WERI-Rb-1 (cell line): ENCODE measurements at regions not wholly inside any gene's neighbourhood (a gene's known extent, or its start where the extent isn't known, plus 50 kb on each side); places are given as distances from the start of the nearest gene placed in this dataset.
"Not testable (repeated sequence)": the region's sequence is repeated elsewhere in the genome, so short reads cannot be mapped to it uniquely, and the experiment has no call there.

Experiments used
- DNase-seq: peaks from one replicate; pipeline ENCODE4 v3.0.0-alpha.2; 2020
- H3K27ac ChIP-seq: fragments of 250-450 bp; sonication (Bioruptor Pico); 2 replicates; pipeline ENCODE4 v1.5.1; 2020; ENCODE audit warnings: mild to moderate bottlenecking, moderate library complexity
- H3K27me3 ChIP-seq: fragments of 250-450 bp; sonication (Bioruptor Pico); 2 replicates; pipeline ENCODE4 v1.5.1; 2021; ENCODE audit warnings: mild to moderate bottlenecking, low read depth, moderate library complexity; ENCODE audit not compliant: insufficient read depth, severe bottlenecking
- H3K36me3 ChIP-seq: fragments of 250-450 bp; sonication (Bioruptor Pico); 2 replicates; pipeline ENCODE4 v1.5.1; 2020; ENCODE audit warnings: mild to moderate bottlenecking, moderate library complexity
- H3K4me3 ChIP-seq: 2 replicates; pipeline ENCODE4 v1.5.1; 2011; ENCODE audit warnings: low read depth, mild to moderate bottlenecking, control low read depth, low read length
- H3K9me3 ChIP-seq: fragments of 250-450 bp; sonication (Bioruptor Pico); 2 replicates; pipeline ENCODE4 v1.5.1; 2021; ENCODE audit warnings: mild to moderate bottlenecking, moderate library complexity; ENCODE audit not compliant: severe bottlenecking
- CTCF ChIP-seq: IDR thresholded peaks from 2 replicates; pipeline ENCODE4 v1.5.1; 2011; ENCODE audit warnings: low read depth, mild to moderate bottlenecking, control low read depth, inconsistent platforms, low read length

DNA sequence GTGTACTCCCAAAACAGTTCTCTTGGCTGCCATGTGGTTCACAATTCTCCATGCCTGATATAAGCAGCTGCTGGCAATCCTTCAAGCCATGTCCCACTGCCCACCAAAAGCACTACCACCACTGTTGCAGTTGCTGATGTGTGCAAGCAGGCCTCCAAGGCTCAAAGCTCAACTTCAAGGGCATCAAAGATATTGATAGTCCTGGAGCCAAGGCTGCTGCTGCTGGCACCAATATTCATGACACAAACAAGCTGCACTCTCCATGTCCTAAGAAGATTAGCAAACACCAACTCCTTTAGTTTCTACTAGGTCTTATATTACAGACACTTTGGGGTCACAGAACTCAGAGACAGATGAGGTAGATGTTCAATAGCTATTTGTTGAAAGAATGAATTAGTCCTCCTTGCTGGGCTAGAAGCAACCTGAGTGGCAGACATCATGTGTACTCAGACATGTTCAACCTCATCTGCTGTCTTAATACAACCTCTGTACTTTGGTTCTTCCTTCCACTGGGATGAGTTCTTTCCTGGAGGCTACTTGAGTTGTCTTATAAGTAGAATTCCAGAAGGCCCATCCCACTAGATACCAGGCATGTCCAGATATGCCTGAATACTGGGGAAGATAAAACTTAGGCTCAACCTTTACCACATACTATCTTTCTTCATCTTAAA, 104.5 kb upstream of the UGP2 start:
- H3K27ac ChIP-seq = no peak overlapping the region
- H3K4me3 ChIP-seq = no peak overlapping the region
- DNase-seq = no peak
- no peaks in the 10 kb centered on the region for H3K27me3 ChIP-seq
- no peak for TF ChIP-seq CTCF
- no peaks in the 10 kb centered on the region for H3K36me3 ChIP-seq
- H3K9me3 ChIP-seq = no peaks in the 10 kb centered on the region

GRCh38 chr2:63738019-63738418, 103.7 kb upstream of the UGP2 start:
- TF ChIP-seq CTCF = no peak
- H3K27ac ChIP-seq = no peak overlapping the region
- H3K4me3 ChIP-seq = no peak overlapping the region
- no peaks in the 10 kb centered on the region for H3K9me3 ChIP-seq
- no peaks in the 10 kb centered on the region for H3K36me3 ChIP-seq
- DNase-seq = no peak
- no peaks in the 10 kb centered on the region for H3K27me3 ChIP-seq

DNA sequence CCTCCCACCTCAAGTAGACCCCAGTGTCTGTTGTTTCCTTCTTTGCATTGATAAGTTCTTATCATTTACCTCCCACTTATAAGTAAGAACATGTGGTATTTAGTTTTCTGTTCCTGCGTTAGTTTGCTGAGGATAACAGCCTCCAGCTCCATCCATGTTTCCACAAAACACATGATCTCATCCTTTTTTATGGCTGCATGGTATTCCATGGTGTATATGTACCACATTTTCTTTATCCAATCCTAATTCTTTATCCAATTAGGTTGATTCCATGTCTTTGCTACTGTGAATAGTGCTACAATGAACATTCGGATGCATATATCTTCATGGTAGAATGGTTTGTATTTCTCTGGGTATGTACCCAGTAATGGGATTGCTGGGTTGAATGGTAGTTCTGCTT, 102.5 kb upstream of the UGP2 start:
- not testable (repeated sequence) for H3K27me3 ChIP-seq, DNase-seq, H3K27ac ChIP-seq

DNA sequence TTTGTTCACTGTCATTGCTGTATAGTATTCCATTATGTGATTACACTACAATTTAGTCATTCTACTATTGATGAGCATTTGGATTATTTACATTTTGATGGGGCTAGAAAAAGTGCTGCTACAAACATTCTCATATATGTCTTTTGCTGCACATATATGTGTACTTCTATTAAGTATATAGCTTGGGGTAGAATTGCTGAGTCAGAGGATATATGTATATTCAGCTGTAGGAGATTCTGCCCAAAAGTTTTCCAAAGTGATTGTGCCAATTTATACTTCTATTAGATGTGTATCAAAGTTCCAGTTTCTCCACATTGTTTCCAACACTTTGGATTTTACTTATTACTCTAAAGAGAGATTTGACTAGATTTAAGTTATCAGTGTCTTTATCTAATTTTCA, 101.7 kb upstream of the UGP2 start:
- DNase-seq = no peak
- no peaks in the 10 kb centered on the region for H3K27me3 ChIP-seq
- H3K4me3 ChIP-seq = no peak overlapping the region
- no peak overlapping the region for H3K27ac ChIP-seq
- H3K36me3 ChIP-seq = no peaks in the 10 kb centered on the region
- H3K9me3 ChIP-seq = no peaks in the 10 kb centered on the region
- TF ChIP-seq CTCF = no peak

More for the DNA sequence above, 102.5 kb upstream of the UGP2 start:
- H3K9me3 ChIP-seq, H3K36me3 ChIP-seq, H3K4me3 ChIP-seq: not testable (repeated sequence)

- Histone ChIP-seq H3K27ac (no peak overlapping the region), H3K9me3 (no peaks in the 10 kb centered on the region), H3K4me3 (no peak overlapping the region), H3K36me3 (no peaks in the 10 kb centered on the region), H3K27me3 (no peaks in the 10 kb centered on the region)
- no peak for TF ChIP-seq CTCF
- no peak for DNase-seq
Measured at GRCh38 chr2:63740943-63741342, 100.8 kb upstream of the UGP2 start.

GRCh38 chr2:63741884-63742579, 99.7 kb upstream of the UGP2 start:
- Histone ChIP-seq H3K36me3 (no peaks in the 10 kb centered on the region), H3K4me3 (no peak overlapping the region), H3K9me3 (peaks cover 4% of the 10 kb centered on the region), H3K27ac (no peak overlapping the region), H3K27me3 (no peaks in the 10 kb centered on the region)
- no peak for TF ChIP-seq CTCF
- no peak for DNase-seq
